ENCODE measurements at regions not wholly inside any gene's neighbourhood (a gene's known extent, or its start where the extent isn't known, plus 50 kb on each side); places are given as distances from the start of the nearest gene placed in this dataset.

DNA sequence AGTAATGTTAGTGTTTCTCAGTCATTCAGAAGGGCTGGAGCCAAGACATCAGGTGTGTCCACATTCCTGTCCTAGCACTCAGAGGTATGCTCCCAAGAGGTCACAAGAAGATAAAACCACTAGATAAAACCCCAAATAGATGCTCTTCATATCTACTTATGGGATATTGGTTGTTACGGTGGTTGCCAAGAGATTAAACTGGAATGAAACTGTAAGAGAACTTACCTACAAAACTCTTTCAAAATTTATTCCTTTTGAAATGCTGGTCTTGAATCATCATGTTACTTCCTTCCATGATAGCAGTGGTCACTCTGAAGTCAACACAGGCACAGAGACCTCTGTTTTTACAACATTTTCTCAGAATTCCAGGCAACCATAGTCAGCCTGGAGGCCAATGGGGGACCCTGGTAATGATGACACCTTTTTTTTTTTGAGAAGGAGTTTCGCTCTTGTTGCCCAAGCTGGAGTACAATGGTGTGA, 122.4 kb upstream of the WSCD1 start:
- ATAC-seq (ENCODE audit: insufficient read depth, low read depth) (no peak), DNase-seq (no peak)
- Histone ChIP-seq H3K9ac (ENCODE audit: low read depth, low read length) (no peak overlapping the region), H3K27me3 (ENCODE audit: insufficient read depth, low read length, poor library complexity) (no peaks in the 10 kb centered on the region), H3K4me3 (ENCODE audit: low read depth in 1 of 2, low read length in 2 of 2) (no peak overlapping the region), H2AFZ (ENCODE audit: low read depth, low read length) (no peak overlapping the region), H3K79me2 (ENCODE audit: insufficient read depth, low read length) (no peaks in the 10 kb centered on the region), H3K9me3 (ENCODE audit: insufficient read depth, low read length, severe bottlenecking) (no peaks in the 10 kb centered on the region), H3K4me2 (ENCODE audit: insufficient read depth, low read length) (no peak overlapping the region), H3K36me3 (ENCODE audit: insufficient read depth, low read length) (no peaks in the 10 kb centered on the region), H4K20me1 (ENCODE audit: insufficient read depth, low read length) (no peaks in the 10 kb centered on the region), H3K27ac (ENCODE audit: low read length) (no peak overlapping the region), H3K4me1 (ENCODE audit: insufficient read depth, low read length) (no peaks in the 10 kb centered on the region)
- TF ChIP-seq, protein P1, sequence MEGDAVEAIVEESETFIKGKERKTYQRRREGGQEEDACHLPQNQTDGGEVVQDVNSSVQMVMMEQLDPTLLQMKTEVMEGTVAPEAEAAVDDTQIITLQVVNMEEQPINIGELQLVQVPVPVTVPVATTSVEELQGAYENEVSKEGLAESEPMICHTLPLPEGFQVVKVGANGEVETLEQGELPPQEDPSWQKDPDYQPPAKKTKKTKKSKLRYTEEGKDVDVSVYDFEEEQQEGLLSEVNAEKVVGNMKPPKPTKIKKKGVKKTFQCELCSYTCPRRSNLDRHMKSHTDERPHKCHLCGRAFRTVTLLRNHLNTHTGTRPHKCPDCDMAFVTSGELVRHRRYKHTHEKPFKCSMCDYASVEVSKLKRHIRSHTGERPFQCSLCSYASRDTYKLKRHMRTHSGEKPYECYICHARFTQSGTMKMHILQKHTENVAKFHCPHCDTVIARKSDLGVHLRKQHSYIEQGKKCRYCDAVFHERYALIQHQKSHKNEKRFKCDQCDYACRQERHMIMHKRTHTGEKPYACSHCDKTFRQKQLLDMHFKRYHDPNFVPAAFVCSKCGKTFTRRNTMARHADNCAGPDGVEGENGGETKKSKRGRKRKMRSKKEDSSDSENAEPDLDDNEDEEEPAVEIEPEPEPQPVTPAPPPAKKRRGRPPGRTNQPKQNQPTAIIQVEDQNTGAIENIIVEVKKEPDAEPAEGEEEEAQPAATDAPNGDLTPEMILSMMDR (IDR thresholded peaks at IDR 0.05; ENCODE audit: borderline replicate concordance, extremely low read depth, low read length, poor library complexity, severe bottlenecking) = no peak
- TF ChIP-seq EZH2 (IDR thresholded peaks at IDR 0.05; ENCODE audit: borderline replicate concordance, low read depth, low read length, severe bottlenecking) = no peak

DNA sequence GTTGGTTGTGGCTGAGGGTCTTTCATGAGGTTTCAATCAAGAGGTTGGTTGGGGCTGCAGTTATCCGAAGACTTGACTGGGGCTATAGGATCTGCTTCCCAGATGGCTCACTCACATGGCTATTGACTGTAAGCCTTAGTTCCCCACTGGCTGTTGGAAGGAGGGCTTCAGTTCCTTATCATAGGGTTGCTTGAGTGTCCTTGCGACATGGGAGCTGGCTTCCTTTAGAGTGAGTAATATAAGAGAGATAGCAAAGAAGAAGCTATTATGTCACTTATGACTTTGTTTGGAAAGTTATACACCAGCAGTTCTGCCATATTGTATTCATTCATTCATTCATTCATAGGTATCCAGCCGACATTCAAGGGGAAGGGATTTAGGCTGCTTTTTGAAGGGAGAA, 121.4 kb upstream of the WSCD1 start:
- no peak overlapping the region for H3K4me3 ChIP-seq (ENCODE audit: low read depth in 1 of 2, low read length in 2 of 2)

DNA sequence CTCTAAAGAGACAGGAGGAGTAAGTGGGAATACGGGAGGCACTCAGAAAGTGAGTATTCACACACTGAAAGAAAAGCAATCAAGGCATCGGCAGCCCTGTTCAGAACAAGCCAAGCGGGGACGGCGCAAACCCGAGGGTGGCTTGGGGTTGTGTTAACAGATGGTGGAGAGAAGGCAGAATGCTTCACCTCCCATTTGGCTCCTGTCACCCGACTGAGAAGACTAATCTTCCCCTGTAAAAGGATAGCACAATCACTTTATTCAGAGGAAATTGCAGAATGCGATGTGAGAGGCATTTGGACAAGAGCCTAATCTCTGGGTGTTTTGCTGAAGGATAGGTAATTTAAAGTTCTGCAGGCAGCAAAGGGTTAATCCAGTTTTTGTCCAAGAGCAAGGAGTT, 119.3 kb upstream of the WSCD1 start:
- DNase-seq (no peak), ATAC-seq (ENCODE audit: insufficient read depth, low read depth) (no peak)
- Histone ChIP-seq H3K79me2 (ENCODE audit: insufficient read depth, low read length) (no peaks in the 10 kb centered on the region), H3K9me3 (ENCODE audit: insufficient read depth, low read length, severe bottlenecking) (no peaks in the 10 kb centered on the region), H3K27ac (ENCODE audit: low read length) (no peak overlapping the region), H2AFZ (ENCODE audit: low read depth, low read length) (no peak overlapping the region), H3K9ac (ENCODE audit: low read depth, low read length) (no peak overlapping the region), H3K27me3 (ENCODE audit: insufficient read depth, low read length, poor library complexity) (no peaks in the 10 kb centered on the region), H3K36me3 (ENCODE audit: insufficient read depth, low read length) (no peaks in the 10 kb centered on the region), H3K4me1 (ENCODE audit: insufficient read depth, low read length) (no peaks in the 10 kb centered on the region), H4K20me1 (ENCODE audit: insufficient read depth, low read length) (no peaks in the 10 kb centered on the region), H3K4me2 (ENCODE audit: insufficient read depth, low read length) (no peak overlapping the region), H3K4me3 (ENCODE audit: low read depth in 1 of 2, low read length in 2 of 2) (no peak overlapping the region)
- no peak for TF ChIP-seq EZH2 (IDR thresholded peaks at IDR 0.05; ENCODE audit: borderline replicate concordance, low read depth, low read length, severe bottlenecking)
- TF ChIP-seq, protein P1 (IDR thresholded peaks at IDR 0.05; ENCODE audit: borderline replicate concordance, extremely low read depth, low read length, poor library complexity, severe bottlenecking) = no peak

More for the DNA sequence above, 121.4 kb upstream of the WSCD1 start:
- Histone ChIP-seq H3K36me3 (ENCODE audit: insufficient read depth, low read length) (no peaks in the 10 kb centered on the region), H3K9me3 (ENCODE audit: insufficient read depth, low read length, severe bottlenecking) (no peaks in the 10 kb centered on the region), H3K79me2 (ENCODE audit: insufficient read depth, low read length) (no peaks in the 10 kb centered on the region), H3K4me2 (ENCODE audit: insufficient read depth, low read length) (no peak overlapping the region), H4K20me1 (ENCODE audit: insufficient read depth, low read length) (no peaks in the 10 kb centered on the region), H3K4me1 (ENCODE audit: insufficient read depth, low read length) (no peaks in the 10 kb centered on the region), H3K27me3 (ENCODE audit: insufficient read depth, low read length, poor library complexity) (no peaks in the 10 kb centered on the region), H3K27ac (ENCODE audit: low read length) (no peak overlapping the region), H2AFZ (ENCODE audit: low read depth, low read length) (no peak overlapping the region), H3K9ac (ENCODE audit: low read depth, low read length) (no peak overlapping the region)
- TF ChIP-seq, protein P1 (IDR thresholded peaks at IDR 0.05; ENCODE audit: borderline replicate concordance, extremely low read depth, low read length, poor library complexity, severe bottlenecking) = no peak
- no peak for TF ChIP-seq EZH2 (IDR thresholded peaks at IDR 0.05; ENCODE audit: borderline replicate concordance, low read depth, low read length, severe bottlenecking)
- ATAC-seq (ENCODE audit: insufficient read depth, low read depth) (no peak), DNase-seq (no peak)

DNA sequence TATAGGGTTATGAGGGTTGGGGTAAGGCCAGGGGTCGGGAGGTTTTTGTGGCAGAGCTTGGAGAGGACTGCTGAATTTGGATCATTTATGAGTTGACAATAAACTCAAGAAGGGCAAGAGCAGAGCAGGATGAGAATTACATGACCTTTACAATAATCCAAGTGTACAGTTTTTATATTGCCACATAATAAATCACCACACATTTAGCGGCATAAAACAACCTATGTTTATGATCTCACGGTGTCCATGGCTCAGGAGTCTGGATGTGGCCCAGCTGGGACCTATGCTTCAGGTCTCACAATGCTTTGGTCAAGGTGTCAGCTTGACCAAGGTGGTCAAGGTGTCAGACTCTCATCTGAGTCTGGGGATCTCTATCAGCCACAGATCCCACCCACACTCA, 118.3 kb upstream of the WSCD1 start:
- TF ChIP-seq EZH2 (IDR thresholded peaks at IDR 0.05; ENCODE audit: borderline replicate concordance, low read depth, low read length, severe bottlenecking) = no peak
- TF ChIP-seq, protein P1 (IDR thresholded peaks at IDR 0.05; ENCODE audit: borderline replicate concordance, extremely low read depth, low read length, poor library complexity, severe bottlenecking) = no peak
- DNase-seq (no peak), ATAC-seq (ENCODE audit: insufficient read depth, low read depth) (no peak)
- Histone ChIP-seq H2AFZ (ENCODE audit: low read depth, low read length) (no peak overlapping the region), H3K4me2 (ENCODE audit: insufficient read depth, low read length) (no peak overlapping the region), H3K4me1 (ENCODE audit: insufficient read depth, low read length) (no peaks in the 10 kb centered on the region), H3K27ac (ENCODE audit: low read length) (no peak overlapping the region), H3K9me3 (ENCODE audit: insufficient read depth, low read length, severe bottlenecking) (no peaks in the 10 kb centered on the region), H3K36me3 (ENCODE audit: insufficient read depth, low read length) (no peaks in the 10 kb centered on the region), H4K20me1 (ENCODE audit: insufficient read depth, low read length) (no peaks in the 10 kb centered on the region), H3K4me3 (ENCODE audit: low read depth in 1 of 2, low read length in 2 of 2) (no peak overlapping the region), H3K79me2 (ENCODE audit: insufficient read depth, low read length) (no peaks in the 10 kb centered on the region), H3K27me3 (ENCODE audit: insufficient read depth, low read length, poor library complexity) (no peaks in the 10 kb centered on the region), H3K9ac (ENCODE audit: low read depth, low read length) (no peak overlapping the region)
